Omental fat pad (tissue), 3 donors: ENCODE measurements at regions not wholly inside any gene's neighbourhood (a gene's known extent, or its start where the extent isn't known, plus 50 kb on each side); places are given as distances from the start of the nearest gene placed in this dataset.

Experiments used
- ATAC-seq: fragments of 150-250 bp; one replicate; pipeline ENCODE4 v1.9.1; 2016; ENCODE audit warnings: mild to moderate bottlenecking, moderate library complexity; ENCODE audit not compliant: low FRiP score
- DNase-seq: peaks from one replicate; pipeline ENCODE4 v3.0.0-alpha.2; 2019; ENCODE audit warnings: low spot score
- TF ChIP-seq, protein P1 (sequence below), 3 donors: fragments of 450-650 bp; IDR thresholded peaks; one replicate each; pipeline ENCODE4 v1.5.1; 2016 to 2017; ENCODE audit warnings: antibody characterized with exemption in 3 of 3, mild to moderate bottlenecking in 3 of 3, moderate library complexity in 2 of 3

DNA sequence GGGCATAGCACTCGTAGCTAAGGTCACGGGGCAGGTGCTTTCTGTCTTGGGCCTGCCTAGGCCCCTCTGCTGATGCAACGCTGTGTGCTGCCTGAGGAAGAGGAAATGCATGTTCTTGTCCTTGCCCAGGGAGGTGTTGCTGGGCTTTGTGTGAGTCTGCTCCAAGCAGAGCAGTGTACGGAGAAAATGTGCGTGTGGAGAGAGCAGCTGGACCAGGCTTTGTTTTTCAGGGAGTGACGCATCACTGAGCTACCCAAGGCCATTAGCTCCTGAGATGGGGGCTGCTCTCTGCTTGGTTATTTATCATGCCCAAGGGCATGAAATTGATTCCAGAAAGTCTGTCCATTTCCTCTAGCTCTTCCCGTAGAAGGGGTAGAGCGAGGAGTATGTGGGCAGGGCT, 82.9 kb upstream of the THY1 start:
- DNase-seq (no peak), ATAC-seq (no peak)
- TF ChIP-seq, protein P1, sequence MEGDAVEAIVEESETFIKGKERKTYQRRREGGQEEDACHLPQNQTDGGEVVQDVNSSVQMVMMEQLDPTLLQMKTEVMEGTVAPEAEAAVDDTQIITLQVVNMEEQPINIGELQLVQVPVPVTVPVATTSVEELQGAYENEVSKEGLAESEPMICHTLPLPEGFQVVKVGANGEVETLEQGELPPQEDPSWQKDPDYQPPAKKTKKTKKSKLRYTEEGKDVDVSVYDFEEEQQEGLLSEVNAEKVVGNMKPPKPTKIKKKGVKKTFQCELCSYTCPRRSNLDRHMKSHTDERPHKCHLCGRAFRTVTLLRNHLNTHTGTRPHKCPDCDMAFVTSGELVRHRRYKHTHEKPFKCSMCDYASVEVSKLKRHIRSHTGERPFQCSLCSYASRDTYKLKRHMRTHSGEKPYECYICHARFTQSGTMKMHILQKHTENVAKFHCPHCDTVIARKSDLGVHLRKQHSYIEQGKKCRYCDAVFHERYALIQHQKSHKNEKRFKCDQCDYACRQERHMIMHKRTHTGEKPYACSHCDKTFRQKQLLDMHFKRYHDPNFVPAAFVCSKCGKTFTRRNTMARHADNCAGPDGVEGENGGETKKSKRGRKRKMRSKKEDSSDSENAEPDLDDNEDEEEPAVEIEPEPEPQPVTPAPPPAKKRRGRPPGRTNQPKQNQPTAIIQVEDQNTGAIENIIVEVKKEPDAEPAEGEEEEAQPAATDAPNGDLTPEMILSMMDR (IDR thresholded peaks at IDR 0.05) = no peak

DNA sequence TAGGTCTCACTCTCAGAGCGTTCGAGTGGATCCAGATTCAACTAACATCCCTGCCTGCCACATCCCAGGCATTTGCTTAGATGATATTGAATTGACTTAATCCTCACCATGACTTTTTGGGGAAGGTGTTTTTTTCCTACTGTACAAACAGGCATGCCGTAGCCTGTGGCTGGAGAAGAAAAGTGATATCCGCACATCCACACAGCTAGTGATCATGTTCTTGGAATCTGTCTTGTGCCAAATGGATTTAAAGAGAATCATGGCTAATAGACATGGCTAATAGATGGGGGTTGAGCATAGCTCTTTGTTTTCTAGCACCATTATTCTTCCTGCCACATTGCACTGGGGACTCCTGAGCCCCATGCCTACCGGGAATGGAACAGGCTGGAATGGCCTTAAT, 82.1 kb upstream of the THY1 start:
- ATAC-seq (no peak), DNase-seq (no peak)
- TF ChIP-seq, protein P1 (IDR thresholded peaks at IDR 0.05) = no peak

DNA sequence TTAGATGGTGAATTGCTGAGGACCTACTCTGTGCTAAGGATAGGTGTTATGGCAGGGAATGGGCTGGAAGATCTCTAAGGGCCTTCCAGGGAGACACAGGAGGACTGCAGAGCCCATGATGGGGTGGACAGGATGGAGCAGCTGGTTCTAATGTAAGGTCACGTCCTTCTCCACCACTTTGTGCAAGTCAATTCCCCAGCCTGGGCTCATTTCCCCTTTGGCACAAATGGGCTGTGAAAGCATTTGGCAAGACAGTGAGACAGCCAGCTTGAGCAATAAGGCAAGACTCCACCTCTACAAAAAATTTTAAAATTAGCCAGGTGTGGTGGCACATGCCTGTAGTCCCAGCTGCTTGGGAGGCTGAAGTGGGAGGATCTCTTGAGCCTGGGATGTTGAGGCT, 81.4 kb upstream of the THY1 start:
- DNase-seq (no peak), ATAC-seq (no peak)
- TF ChIP-seq, protein P1 (IDR thresholded peaks at IDR 0.05) = no peak

DNA sequence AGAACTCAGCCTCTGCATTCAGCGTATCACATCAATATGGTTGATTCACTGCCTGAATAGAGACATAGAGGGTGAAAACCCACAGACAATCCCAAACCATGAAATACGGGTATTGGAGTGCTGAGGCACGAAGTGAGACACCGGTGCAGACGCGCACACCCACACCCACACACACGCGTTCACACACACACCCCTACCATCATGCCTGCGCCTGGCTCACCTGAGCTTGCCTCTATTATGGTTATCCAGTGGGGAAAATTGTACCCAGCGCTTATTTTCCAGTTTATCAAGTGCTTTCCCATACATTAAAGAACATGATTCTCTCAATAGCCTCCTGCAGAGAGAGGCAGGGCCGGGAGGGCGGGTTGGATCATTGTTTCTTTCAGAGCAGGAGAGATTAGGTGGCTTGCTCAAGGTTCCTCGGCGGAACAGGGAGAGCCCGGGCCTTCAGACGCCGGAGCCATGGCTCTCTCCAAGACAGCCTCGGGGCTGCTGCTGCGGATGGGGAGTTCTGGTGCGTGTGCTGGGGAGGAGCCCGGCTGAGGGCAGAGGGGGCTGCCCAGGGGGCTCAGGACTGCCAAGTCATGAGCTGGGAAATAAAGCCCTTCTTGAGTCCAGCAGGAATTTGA, 78.9 kb upstream of the THY1 start:
- TF ChIP-seq, protein P1 (IDR thresholded peaks at IDR 0.05) = no peak
- no peak for DNase-seq
- no peak for ATAC-seq

DNA sequence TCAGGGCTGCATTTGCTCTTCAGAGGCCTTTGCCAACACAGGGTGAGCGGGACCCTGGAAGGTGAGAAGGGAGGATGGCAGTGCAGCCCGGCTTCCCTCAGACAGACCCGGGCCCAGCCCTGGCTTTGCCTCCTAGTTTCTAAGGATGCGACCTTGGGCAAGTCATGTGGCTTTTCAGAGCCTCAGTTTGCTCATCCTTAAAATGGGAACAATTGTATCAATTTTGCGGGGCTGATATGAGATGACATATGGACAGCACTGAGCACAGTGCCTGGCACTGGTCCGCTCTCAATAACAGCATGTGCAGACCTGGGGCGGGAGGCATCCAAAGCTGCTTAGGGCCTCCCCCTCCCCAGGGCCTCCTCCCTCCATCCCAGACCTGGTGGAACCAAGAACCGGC, 74.7 kb upstream of the THY1 start:
- ATAC-seq (no peak), DNase-seq (no peak)
- TF ChIP-seq, protein P1 (IDR thresholded peaks at IDR 0.05) = no peak

DNA sequence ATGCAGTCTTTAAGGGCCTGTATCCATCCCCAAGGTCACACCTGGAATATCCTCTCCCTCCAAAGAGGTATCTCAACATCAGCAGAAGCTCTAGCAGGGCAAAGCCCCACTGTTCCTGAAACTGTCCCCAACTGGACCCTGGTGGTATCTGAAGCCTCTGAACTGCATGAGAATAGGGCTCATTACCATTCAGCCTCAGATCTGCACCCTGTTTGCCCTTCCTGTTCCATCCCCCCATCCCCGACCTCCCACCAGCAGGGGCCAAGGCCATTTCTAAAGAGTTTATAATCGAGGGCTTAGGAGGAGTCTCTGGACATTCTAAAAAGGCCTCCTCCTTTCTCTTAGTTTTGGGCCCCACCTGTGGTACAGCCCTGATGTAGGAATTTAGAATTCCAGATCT, 74.0 kb upstream of the THY1 start:
- DNase-seq (no peak), ATAC-seq (no peak)
- TF ChIP-seq, protein P1 (IDR thresholded peaks at IDR 0.05) = no peak

DNA sequence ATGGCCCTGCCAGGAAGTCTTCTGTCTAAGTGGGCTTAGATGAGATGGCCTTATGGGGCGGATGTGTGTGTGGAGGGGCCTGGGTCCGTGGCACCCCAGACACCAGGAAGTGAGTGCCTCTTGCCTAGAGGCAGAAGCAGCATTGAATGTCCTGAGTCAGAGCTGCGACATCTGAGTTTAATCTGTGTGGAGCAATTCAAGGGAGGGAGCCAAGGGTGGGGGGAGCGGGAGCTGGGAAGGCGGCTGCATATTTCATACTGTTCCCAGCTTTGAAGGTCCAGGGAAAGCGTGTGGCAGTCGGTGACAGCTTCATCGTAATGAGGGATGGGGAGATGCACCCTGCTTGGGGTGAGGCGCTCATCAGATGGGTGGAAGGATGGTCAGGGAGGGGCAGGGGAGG, 73.5 kb upstream of the THY1 start:
- no peak for ATAC-seq

More for the DNA sequence above, 73.5 kb upstream of the THY1 start:
- no peak for DNase-seq
- TF ChIP-seq, protein P1 (IDR thresholded peaks at IDR 0.05) = no peak
